Calu3 (cell line): ENCODE measurements at regions not wholly inside any gene's neighbourhood (a gene's known extent, or its start where the extent isn't known, plus 50 kb on each side); places are given as distances from the start of the nearest gene placed in this dataset.
"Not testable (repeated sequence)": the region's sequence is repeated elsewhere in the genome, so short reads cannot be mapped to it uniquely, and the experiment has no call there.

Source experiments
- BruUV-seq: library from RNA; stranded (reverse); fragments of 400-500 nt; replicated peaks from 2 replicates; lab custom pipeline; 2021; lab: Mats Ljungman, UMichigan
- CTCF ChIA-PET: fragments of 300-600 bp; sonication (Branson Sonifier 250); formaldehyde crosslinking; loops from one replicate; lab custom pipeline; 2022; ENCODE audit warnings: antibody characterized with exemption; lab: Charles Lee
- DNase-seq: peaks from one replicate; pipeline ENCODE4 v3.0.0; 2022
- H3K27ac Mint-ChIP-seq: one replicate; pipeline ENCODE4 v1.8.0; 2022; ENCODE audit warnings: mixed read lengths; ENCODE audit not compliant: unreplicated experiment
- H3K27me3 Mint-ChIP-seq: one replicate; pipeline ENCODE4 v1.8.0; 2022; ENCODE audit warnings: mixed read lengths; ENCODE audit not compliant: unreplicated experiment
- H3K36me3 Mint-ChIP-seq: one replicate; pipeline ENCODE4 v1.8.0; 2022; ENCODE audit warnings: mild to moderate bottlenecking, moderate library complexity, mixed read lengths; ENCODE audit not compliant: insufficient read depth, unreplicated experiment
- H3K4me1 Mint-ChIP-seq: one replicate; pipeline ENCODE4 v1.8.0; 2022; ENCODE audit warnings: mild to moderate bottlenecking, low read depth, mixed read lengths; ENCODE audit not compliant: unreplicated experiment
- H3K4me3 Mint-ChIP-seq: one replicate; pipeline ENCODE4 v1.8.0; 2022; ENCODE audit warnings: mild to moderate bottlenecking, low read depth, moderate library complexity, mixed read lengths; ENCODE audit not compliant: unreplicated experiment
- H3K9me3 Mint-ChIP-seq: one replicate; pipeline ENCODE4 v1.8.0; 2022; ENCODE audit warnings: low read depth, mixed read lengths; ENCODE audit not compliant: unreplicated experiment
- CTCF ChIP-seq: fragments of 200-600 bp; IDR thresholded peaks from one replicate; pipeline ENCODE4 v1.8.0; 2022; ENCODE audit warnings: antibody characterized with exemption; ENCODE audit not compliant: unreplicated experiment
- intact Hi-C: fragments of 100-400 bp; cut with micrococcal nuclease; formaldehyde crosslinking; loops from one replicate; pipeline ENCODE4 v1.10.0; 2022; ENCODE audit not compliant: unreplicated experiment

- Mint-ChIP-seq H3K4me3 (no peak overlapping the region), H3K27ac (no peak overlapping the region)
- no TSS peak for BruUV-seq
These were observed 74.5 kb upstream of the SRSF6 start for GRCh38 chr20:43383026-43383795.

GRCh38 chr20:43382135-43382534 is 75.6 kb upstream of the SRSF6 start:
- H3K36me3 Mint-ChIP-seq, H3K4me1 Mint-ChIP-seq, BruUV-seq, H3K4me3 Mint-ChIP-seq, CTCF ChIA-PET, DNase-seq, intact Hi-C loops, H3K27ac Mint-ChIP-seq, H3K9me3 Mint-ChIP-seq: not testable (repeated sequence)
- H3K27me3 Mint-ChIP-seq, result peaks cover 83% of the 10 kb centered on the region

More at GRCh38 chr20:43383026-43383795, 74.5 kb upstream of the SRSF6 start:
- CTCF ChIA-PET, result no interaction called here
- Mint-ChIP-seq H3K9me3 (no peaks in the 10 kb centered on the region), H3K4me1 (no peaks in the 10 kb centered on the region), H3K36me3 (no peaks in the 10 kb centered on the region), H3K27me3 (peaks cover 84% of the 10 kb centered on the region)
- no peak for DNase-seq
- TF ChIP-seq CTCF, result no peak
- intact Hi-C loops, result no loop called here

- H3K4me1 Mint-ChIP-seq, H3K27ac Mint-ChIP-seq, H3K9me3 Mint-ChIP-seq, BruUV-seq, H3K4me3 Mint-ChIP-seq, intact Hi-C loops, DNase-seq, H3K36me3 Mint-ChIP-seq, CTCF ChIA-PET: not testable (repeated sequence)
- peaks cover 79% of the 10 kb centered on the region for H3K27me3 Mint-ChIP-seq
These were observed 76.2 kb upstream of the SRSF6 start for GRCh38 chr20:43381533-43381932.

- Mint-ChIP-seq H3K27ac (no peak overlapping the region), H3K9me3 (no peaks in the 10 kb centered on the region), H3K36me3 (no peaks in the 10 kb centered on the region), H3K4me3 (no peak overlapping the region), H3K27me3 (peaks cover 95% of the 10 kb centered on the region), H3K4me1 (no peaks in the 10 kb centered on the region)
- no TSS peak for BruUV-seq
- intact Hi-C loops, result no loop called here
- CTCF ChIA-PET, result no interaction called here
- no peak for TF ChIP-seq CTCF
- DNase-seq, result no peak
These were observed 78.3 kb upstream of the SRSF6 start for GRCh38 chr20:43379239-43379917.

- H3K4me3 Mint-ChIP-seq, result no peak overlapping the region
- H3K4me1 Mint-ChIP-seq, result no peaks in the 10 kb centered on the region
- H3K36me3 Mint-ChIP-seq, result no peaks in the 10 kb centered on the region
- no peak for DNase-seq
- no peak for TF ChIP-seq CTCF
- intact Hi-C loops, result no loop called here
- no TSS peak for BruUV-seq
- H3K27ac Mint-ChIP-seq, result no peak overlapping the region
- H3K27me3 Mint-ChIP-seq, result peaks cover 88% of the 10 kb centered on the region
- no peaks in the 10 kb centered on the region for H3K9me3 Mint-ChIP-seq
- CTCF ChIA-PET, result no interaction called here
These were observed 80.9 kb upstream of the SRSF6 start for GRCh38 chr20:43376831-43377230.
